ENCODE measurements at regions not wholly inside any gene's neighbourhood (a gene's known extent, or its start where the extent isn't known, plus 50 kb on each side); places are given as distances from the start of the nearest gene placed in this dataset.

DNA sequence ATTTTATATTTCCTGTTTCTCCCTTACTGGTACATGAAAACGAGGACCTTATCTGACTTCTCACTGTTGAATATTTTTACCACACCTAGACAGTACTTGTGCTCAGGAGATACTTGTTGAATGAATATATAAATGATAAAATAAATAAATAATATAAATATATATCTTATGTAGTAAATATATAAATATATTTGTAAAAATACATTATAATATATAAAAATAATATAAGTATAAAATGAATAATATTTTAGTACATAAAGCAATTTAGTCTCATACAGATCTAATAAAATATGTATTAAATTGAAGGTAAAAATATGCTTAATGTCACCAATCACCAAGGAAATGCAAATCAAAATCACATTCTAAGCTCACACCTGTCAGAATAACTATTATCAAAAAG, 360.6 kb downstream of the EFNA5 start:
- intact Hi-C loops (cut with DNase I), result no loop called here
- no peak for DNase-seq
- peak; percentile 81 for FAIRE-seq

DNA sequence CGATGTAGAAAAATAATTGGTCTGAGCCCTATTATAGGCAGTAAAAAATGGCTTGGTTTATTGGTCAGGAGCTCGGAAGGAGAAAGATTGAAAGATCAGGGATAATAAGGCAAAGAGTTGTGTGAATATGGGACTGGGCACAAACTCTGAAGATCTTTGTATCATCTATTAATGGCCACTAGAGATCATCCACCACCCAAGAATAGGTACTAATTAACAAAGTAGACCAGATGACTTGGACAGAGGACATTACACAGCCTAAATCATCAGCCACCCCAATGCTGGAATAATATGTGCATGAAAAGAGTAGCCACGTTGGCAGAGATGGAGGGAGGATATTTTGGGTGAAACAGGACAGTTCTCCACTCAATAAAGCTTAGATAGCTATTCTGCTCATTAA, 364.1 kb downstream of the EFNA5 start:
- H3K36me3 ChIP-seq (ENCODE audit: control insufficient read depth in 2 of 3, insufficient read depth in 3 of 3, low read length in 3 of 3), result no peaks in the 10 kb centered on the region
- H3K9me3 ChIP-seq (ENCODE audit: control insufficient read depth in 2 of 3, insufficient read depth in 1 of 3, low read length in 3 of 3), result no peaks in the 10 kb centered on the region
- no peak for DNase-seq
- no peak overlapping the region for H3K9ac ChIP-seq (ENCODE audit: low read length in 3 of 3)
- no peaks in the 10 kb centered on the region for H3K4me1 ChIP-seq (ENCODE audit: control insufficient read depth in 2 of 3, insufficient read depth in 2 of 3, low read depth in 1 of 3, low read length in 3 of 3)
- TF ChIP-seq, protein P1, sequence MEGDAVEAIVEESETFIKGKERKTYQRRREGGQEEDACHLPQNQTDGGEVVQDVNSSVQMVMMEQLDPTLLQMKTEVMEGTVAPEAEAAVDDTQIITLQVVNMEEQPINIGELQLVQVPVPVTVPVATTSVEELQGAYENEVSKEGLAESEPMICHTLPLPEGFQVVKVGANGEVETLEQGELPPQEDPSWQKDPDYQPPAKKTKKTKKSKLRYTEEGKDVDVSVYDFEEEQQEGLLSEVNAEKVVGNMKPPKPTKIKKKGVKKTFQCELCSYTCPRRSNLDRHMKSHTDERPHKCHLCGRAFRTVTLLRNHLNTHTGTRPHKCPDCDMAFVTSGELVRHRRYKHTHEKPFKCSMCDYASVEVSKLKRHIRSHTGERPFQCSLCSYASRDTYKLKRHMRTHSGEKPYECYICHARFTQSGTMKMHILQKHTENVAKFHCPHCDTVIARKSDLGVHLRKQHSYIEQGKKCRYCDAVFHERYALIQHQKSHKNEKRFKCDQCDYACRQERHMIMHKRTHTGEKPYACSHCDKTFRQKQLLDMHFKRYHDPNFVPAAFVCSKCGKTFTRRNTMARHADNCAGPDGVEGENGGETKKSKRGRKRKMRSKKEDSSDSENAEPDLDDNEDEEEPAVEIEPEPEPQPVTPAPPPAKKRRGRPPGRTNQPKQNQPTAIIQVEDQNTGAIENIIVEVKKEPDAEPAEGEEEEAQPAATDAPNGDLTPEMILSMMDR (IDR thresholded peaks at IDR 0.05; ENCODE audit: borderline replicate concordance, extremely low read depth, insufficient read depth), result no peak
- no peak overlapping the region for H3K4me3 ChIP-seq (ENCODE audit: low read length in 3 of 3)
- intact Hi-C loops (cut with DNase I), result no loop called here
- no peak for FAIRE-seq
- no peak overlapping the region for H3K27ac ChIP-seq (ENCODE audit: low read depth in 2 of 2, low read length in 2 of 2)
- H3K27me3 ChIP-seq (ENCODE audit: control insufficient read depth, insufficient read depth, low read length), result no peaks in the 10 kb centered on the region

More for the DNA sequence above, 360.6 kb downstream of the EFNA5 start:
- Histone ChIP-seq H3K4me1 (ENCODE audit: control insufficient read depth in 2 of 3, insufficient read depth in 2 of 3, low read depth in 1 of 3, low read length in 3 of 3) (peaks cover 0 to 3% (median 0%) of the 10 kb centered on the region in 3 donors), H3K27ac (ENCODE audit: low read depth in 2 of 2, low read length in 2 of 2) (no peak overlapping the region), H3K9ac (ENCODE audit: low read length in 3 of 3) (no peak overlapping the region), H3K4me3 (ENCODE audit: low read length in 3 of 3) (no peak overlapping the region), H3K36me3 (ENCODE audit: control insufficient read depth in 2 of 3, insufficient read depth in 3 of 3, low read length in 3 of 3) (no peaks in the 10 kb centered on the region), H3K9me3 (ENCODE audit: control insufficient read depth in 2 of 3, insufficient read depth in 1 of 3, low read length in 3 of 3) (no peaks in the 10 kb centered on the region), H3K27me3 (ENCODE audit: control insufficient read depth, insufficient read depth, low read length) (no peaks in the 10 kb centered on the region)
- TF ChIP-seq, protein P1 (IDR thresholded peaks at IDR 0.05; ENCODE audit: borderline replicate concordance, extremely low read depth, insufficient read depth), result no peak

DNA sequence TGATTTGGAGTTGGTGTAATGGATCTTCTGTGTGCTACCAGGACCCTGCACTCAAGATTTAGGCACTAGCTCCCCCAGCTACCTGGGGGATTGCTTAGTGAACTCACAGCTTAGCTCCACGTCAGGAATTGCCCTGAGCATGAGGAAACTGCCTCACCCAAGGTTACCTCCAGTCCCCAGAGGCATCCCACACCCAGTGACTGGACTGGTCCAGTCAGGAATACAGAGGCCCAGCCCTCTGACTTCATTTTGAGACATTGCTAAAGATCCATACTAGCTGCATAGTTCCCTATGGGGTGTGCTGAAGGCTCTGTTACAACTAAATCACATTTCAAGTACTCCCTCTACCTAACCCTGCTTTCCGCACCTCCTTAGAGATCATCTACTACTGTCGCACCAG, 364.7 kb downstream of the EFNA5 start:
- intact Hi-C loops (cut with DNase I), result no loop called here
- Histone ChIP-seq H3K36me3 (ENCODE audit: control insufficient read depth in 2 of 3, insufficient read depth in 3 of 3, low read length in 3 of 3) (no peaks in the 10 kb centered on the region), H3K27ac (ENCODE audit: low read depth in 2 of 2, low read length in 2 of 2) (no peak overlapping the region), H3K4me1 (ENCODE audit: control insufficient read depth in 2 of 3, insufficient read depth in 2 of 3, low read depth in 1 of 3, low read length in 3 of 3) (no peaks in the 10 kb centered on the region), H3K9me3 (ENCODE audit: control insufficient read depth in 2 of 3, insufficient read depth in 1 of 3, low read length in 3 of 3) (no peaks in the 10 kb centered on the region), H3K9ac (ENCODE audit: low read length in 3 of 3) (no peak overlapping the region), H3K27me3 (ENCODE audit: control insufficient read depth, insufficient read depth, low read length) (no peaks in the 10 kb centered on the region), H3K4me3 (ENCODE audit: low read length in 3 of 3) (no peak overlapping the region)
- DNase-seq (no peak), FAIRE-seq (no peak)
- TF ChIP-seq, protein P1 (IDR thresholded peaks at IDR 0.05; ENCODE audit: borderline replicate concordance, extremely low read depth, insufficient read depth), result no peak

DNA sequence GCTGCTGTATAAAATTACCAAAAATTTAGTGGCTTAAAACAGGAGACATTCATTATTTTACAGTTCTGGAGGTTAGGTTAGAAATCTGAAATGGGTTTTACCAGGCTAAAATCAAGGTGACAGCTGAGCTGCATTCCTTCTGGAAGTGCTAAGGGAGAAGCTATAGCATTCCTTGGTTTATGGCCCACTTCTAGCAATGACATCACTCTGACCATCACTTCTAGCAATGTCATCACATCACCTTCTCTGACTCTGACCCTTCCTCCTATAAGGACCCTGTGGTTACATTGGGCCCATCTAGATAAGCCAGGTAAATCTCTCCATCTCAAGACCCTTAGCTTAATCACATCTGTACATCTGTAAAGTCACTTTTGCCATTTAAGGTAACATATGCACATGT, 366.1 kb downstream of the EFNA5 start:
- TF ChIP-seq, protein P1 (IDR thresholded peaks at IDR 0.05; ENCODE audit: borderline replicate concordance, extremely low read depth, insufficient read depth), result no peak
- peak in 2 of 5 donors; percentile 56 to 57 for DNase-seq
- no peak for FAIRE-seq
- Histone ChIP-seq H3K27ac (ENCODE audit: low read depth in 2 of 2, low read length in 2 of 2) (no peak overlapping the region), H3K9ac (ENCODE audit: low read length in 3 of 3) (no peak overlapping the region), H3K9me3 (ENCODE audit: control insufficient read depth in 2 of 3, insufficient read depth in 1 of 3, low read length in 3 of 3) (no peaks in the 10 kb centered on the region), H3K4me3 (ENCODE audit: low read length in 3 of 3) (no peak overlapping the region), H3K27me3 (ENCODE audit: control insufficient read depth, insufficient read depth, low read length) (no peaks in the 10 kb centered on the region), H3K36me3 (ENCODE audit: control insufficient read depth in 2 of 3, insufficient read depth in 3 of 3, low read length in 3 of 3) (no peaks in the 10 kb centered on the region), H3K4me1 (ENCODE audit: control insufficient read depth in 2 of 3, insufficient read depth in 2 of 3, low read depth in 1 of 3, low read length in 3 of 3) (no peaks in the 10 kb centered on the region)
- intact Hi-C loops (cut with DNase I), result no loop called here
